ENCODE measurements at regions not wholly inside any gene's neighbourhood (a gene's known extent, or its start where the extent isn't known, plus 50 kb on each side); places are given as distances from the start of the nearest gene placed in this dataset.
A peak's percentile ranks its signal among the peaks of the same experiment; 100 is the strongest.

- H3K4me3 ChIP-seq (ENCODE audit: low read depth in 1 of 3, low read length in 3 of 3), result no peak overlapping the region
- H3K27me3 ChIP-seq (ENCODE audit: control insufficient read depth in 4 of 4, insufficient read depth in 4 of 4, low read length in 3 of 4), result no peaks in the 10 kb centered on the region
- H3K9me3 ChIP-seq (ENCODE audit: control insufficient read depth in 4 of 4, low read length in 3 of 4), result no peaks in the 10 kb centered on the region
- TF ChIP-seq CTCF (IDR thresholded peaks at IDR 0.05; ENCODE audit: low read depth, low read length, missing input control), result peak; percentile 65
- peak; percentile 96 to 97 for TF ChIP-seq RAD21 (IDR thresholded peaks at IDR 0.05)
- TF ChIP-seq GABPA (IDR thresholded peaks at IDR 0.05 in 1 of 2, conservative IDR thresholded peaks at IDR 0.05 in 1 of 2), result no peak
- DNase-seq (ENCODE audit: low spot score), result no peak
- H3K36me3 ChIP-seq (ENCODE audit: control insufficient read depth in 4 of 4, insufficient read depth in 3 of 4, low read depth in 1 of 4, low read length in 3 of 4), result no peaks in the 10 kb centered on the region
- H3K4me1 ChIP-seq (ENCODE audit: control insufficient read depth in 4 of 4, insufficient read depth in 4 of 4, low read length in 3 of 4), result peaks cover 0 to 3% (median 0%) of the 10 kb centered on the region in 4 donors
- 22% methylated on average over 4 of the region's 4 CpGs for WGBS
- H3K27ac ChIP-seq (ENCODE audit: low read depth in 1 of 2, low read length in 2 of 2), result no peak overlapping the region
- H3K9ac ChIP-seq (ENCODE audit: low read depth in 1 of 2, low read length in 2 of 2), result peak overlapping the region in 1 of 2 donors; percentile 11
Observed at GRCh38 chr13:34076943-34077703, 259.2 kb downstream of the RFC3 start.

- WGBS, result 75% methylated on average over 2 of the region's 2 CpGs
- no peak overlapping the region for H3K4me3 ChIP-seq (ENCODE audit: low read depth in 1 of 3, low read length in 3 of 3)
- no peak overlapping the region for H3K27ac ChIP-seq (ENCODE audit: low read depth in 1 of 2, low read length in 2 of 2)
- TF ChIP-seq ZBTB33 (IDR thresholded peaks at IDR 0.05), result no peak
- TF ChIP-seq CTCF (IDR thresholded peaks at IDR 0.05; ENCODE audit: low read depth, low read length, missing input control), result no peak
- TF ChIP-seq FOXA1 (IDR thresholded peaks at IDR 0.05), result no peak
- no peak for TF ChIP-seq JUND (IDR thresholded peaks at IDR 0.05)
- no peak for TF ChIP-seq REST (IDR thresholded peaks at IDR 0.05)
- TF ChIP-seq GABPA (IDR thresholded peaks at IDR 0.05 in 1 of 2, conservative IDR thresholded peaks at IDR 0.05 in 1 of 2), result no peak
- no peak for TF ChIP-seq FOXA2 (IDR thresholded peaks at IDR 0.05)
- TF ChIP-seq ATF3 (IDR thresholded peaks at IDR 0.05), result no peak
- TF ChIP-seq EGR1 (IDR thresholded peaks at IDR 0.05; ENCODE audit: low read depth in 2 of 2), result no peak
- TF ChIP-seq YY1 (IDR thresholded peaks at IDR 0.05), result no peak
- no peaks in the 10 kb centered on the region for H3K27me3 ChIP-seq (ENCODE audit: control insufficient read depth in 4 of 4, insufficient read depth in 4 of 4, low read length in 3 of 4)
- DNase-seq (ENCODE audit: low spot score), result no peak
- peaks cover 0 to 3% (median 0%) of the 10 kb centered on the region in 4 donors for H3K4me1 ChIP-seq (ENCODE audit: control insufficient read depth in 4 of 4, insufficient read depth in 4 of 4, low read length in 3 of 4)
- no peak overlapping the region for H3K9ac ChIP-seq (ENCODE audit: low read depth in 1 of 2, low read length in 2 of 2)
- H3K9me3 ChIP-seq (ENCODE audit: control insufficient read depth in 4 of 4, low read length in 3 of 4), result no peaks in the 10 kb centered on the region
- H3K36me3 ChIP-seq (ENCODE audit: control insufficient read depth in 4 of 4, insufficient read depth in 3 of 4, low read depth in 1 of 4, low read length in 3 of 4), result no peaks in the 10 kb centered on the region
Observed at GRCh38 chr13:34078334-34078999, 260.5 kb downstream of the RFC3 start.

Data from liver (tissue), 8 donors.